SK-N-MC (cell line): ENCODE measurements at regions not wholly inside any gene's neighbourhood (a gene's known extent, or its start where the extent isn't known, plus 50 kb on each side); places are given as distances from the start of the nearest gene placed in this dataset.

Experiments
- DNase-seq: peaks from one replicate; pipeline ENCODE4 v3.0.0-alpha.2; 2011; ENCODE audit warnings: low read depth, low spot score
- H3K27ac ChIP-seq: fragments of 200-600 bp; sonication (generic); 2 replicates; pipeline ENCODE4 v1.5.1; 2016; ENCODE audit warnings: mixed run types
- H3K36me3 ChIP-seq: fragments of 200-600 bp; sonication (generic); 2 replicates; pipeline ENCODE4 v1.6.1; 2017; ENCODE audit warnings: antibody characterized with exemption, low read length, mixed read lengths; ENCODE audit not compliant: insufficient read depth
- H3K4me3 ChIP-seq: fragments of 200-600 bp; sonication (generic); 2 replicates; pipeline ENCODE4 v1.5.1; 2016
- H3K9ac ChIP-seq: fragments of 200-600 bp; sonication (generic); 2 replicates; pipeline ENCODE4 v1.8.0; 2017; ENCODE audit warnings: mixed run types, mixed read lengths; ENCODE audit not compliant: insufficient read length
- H3K9me3 ChIP-seq: fragments of 200-600 bp; sonication (generic); 2 replicates; pipeline ENCODE4 v1.6.1; 2017; ENCODE audit warnings: low read depth, mild to moderate bottlenecking, antibody characterized with exemption, low read length, moderate library complexity, mixed read lengths
- EZH2 ChIP-seq: fragments of 200-600 bp; sonication (generic); IDR thresholded peaks from one replicate; pipeline ENCODE4 v1.6.1; 2017; ENCODE audit warnings: antibody characterized with exemption
- FOXP2 ChIP-seq: optimal IDR thresholded peaks from 2 replicates; pipeline ENCODE3; 2011; ENCODE audit warnings: mild to moderate bottlenecking, moderate library complexity; ENCODE audit not compliant: insufficient read depth; ENCODE audit errors: extremely low read length, control extremely low read depth
- POLR2AphosphoS5 ChIP-seq: IDR thresholded peaks from 2 replicates; pipeline ENCODE4 v1.6.1; 2012; ENCODE audit warnings: mild to moderate bottlenecking, low read depth, low read length, borderline replicate concordance

DNA sequence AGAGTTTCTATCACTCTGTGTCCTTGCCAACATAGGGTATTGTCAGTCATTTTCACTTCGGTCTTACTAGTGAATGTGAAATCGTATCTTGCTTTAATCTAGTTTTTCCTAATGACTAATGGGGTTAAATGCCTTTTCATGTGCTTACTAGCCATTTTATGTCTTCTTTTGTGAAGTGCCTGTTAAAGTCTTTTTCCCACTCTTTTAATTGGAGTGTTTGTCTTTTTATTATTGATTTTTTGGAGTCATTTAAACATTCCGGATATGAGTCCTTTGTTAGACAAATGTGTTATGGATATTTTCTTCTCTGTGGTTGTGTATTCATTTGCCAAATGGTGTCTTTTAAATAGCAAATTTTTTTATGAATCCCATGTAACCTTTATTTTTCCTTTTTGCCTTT lies 194.6 kb downstream of the CDH26 start:
- Histone ChIP-seq H3K4me3 (no peak overlapping the region), H3K9me3 (no peaks in the 10 kb centered on the region), H3K27ac (no peak overlapping the region), H3K36me3 (no peaks in the 10 kb centered on the region), H3K9ac (no peak overlapping the region)
- no peak for DNase-seq
- TF ChIP-seq EZH2 (no peak), FOXP2 (no peak), POLR2AphosphoS5 (no peak)

DNA sequence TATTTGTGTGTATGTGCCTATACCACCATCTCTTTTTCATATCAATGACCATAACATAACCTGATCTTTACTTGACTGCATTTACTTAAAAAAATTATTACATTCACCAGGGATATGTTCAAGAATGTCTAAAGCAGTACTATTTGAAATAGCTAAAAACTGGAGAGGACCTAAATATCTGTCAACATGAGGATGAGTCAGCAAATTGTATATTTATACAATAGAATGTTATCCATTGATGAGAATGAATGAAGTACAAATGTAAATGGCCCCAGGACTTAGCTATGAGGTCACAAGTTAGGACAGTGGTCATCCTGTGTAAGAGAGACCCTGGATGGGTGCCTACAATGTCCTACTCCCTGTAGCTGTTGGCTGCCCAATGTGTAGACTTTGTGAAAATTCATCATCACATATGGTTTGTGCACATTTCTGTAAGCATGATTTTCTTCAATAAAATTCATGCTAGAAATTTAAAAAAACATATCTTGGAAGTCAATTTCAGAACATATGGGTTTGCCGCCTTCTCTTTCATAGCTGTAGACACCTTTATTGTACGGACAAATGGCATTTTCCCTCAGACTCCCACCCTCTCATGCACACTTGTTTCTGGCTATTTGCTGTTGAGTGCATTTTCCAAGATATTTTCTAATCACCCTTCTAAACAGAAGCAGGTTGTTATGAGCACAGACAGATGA lies 202.4 kb downstream of the CDH26 start:
- Histone ChIP-seq H3K27ac (no peak overlapping the region), H3K9ac (no peak overlapping the region), H3K4me3 (no peak overlapping the region), H3K36me3 (no peaks in the 10 kb centered on the region), H3K9me3 (no peaks in the 10 kb centered on the region)
- DNase-seq: no peak
- TF ChIP-seq EZH2 (no peak), POLR2AphosphoS5 (no peak), FOXP2 (no peak)

DNA sequence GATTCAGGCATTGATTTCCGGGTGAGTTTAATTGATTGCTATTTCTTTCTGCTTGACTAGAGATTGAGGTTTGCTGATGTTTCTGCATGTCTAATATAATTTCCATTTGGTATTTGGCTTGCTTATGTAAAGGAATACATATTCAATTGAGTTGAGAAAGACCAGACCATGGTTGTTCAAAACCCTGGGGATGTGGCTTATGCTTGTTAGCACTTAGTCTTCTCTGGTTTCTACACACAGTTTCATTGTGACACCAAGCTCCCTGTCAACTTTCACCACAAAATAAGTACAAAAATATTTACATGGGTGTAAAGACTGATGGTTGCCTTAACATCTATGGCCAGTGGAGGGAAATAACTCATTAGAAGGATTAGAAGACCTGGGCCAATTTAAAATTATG lies 209.6 kb downstream of the CDH26 start:
- TF ChIP-seq FOXP2 (no peak), POLR2AphosphoS5 (no peak), EZH2 (no peak)
- H3K9me3 ChIP-seq: no peaks in the 10 kb centered on the region
- H3K9ac ChIP-seq: no peak overlapping the region
- H3K36me3 ChIP-seq: no peaks in the 10 kb centered on the region
- H3K4me3 ChIP-seq: no peak overlapping the region
- DNase-seq: no peak
- no peak overlapping the region for H3K27ac ChIP-seq

DNA sequence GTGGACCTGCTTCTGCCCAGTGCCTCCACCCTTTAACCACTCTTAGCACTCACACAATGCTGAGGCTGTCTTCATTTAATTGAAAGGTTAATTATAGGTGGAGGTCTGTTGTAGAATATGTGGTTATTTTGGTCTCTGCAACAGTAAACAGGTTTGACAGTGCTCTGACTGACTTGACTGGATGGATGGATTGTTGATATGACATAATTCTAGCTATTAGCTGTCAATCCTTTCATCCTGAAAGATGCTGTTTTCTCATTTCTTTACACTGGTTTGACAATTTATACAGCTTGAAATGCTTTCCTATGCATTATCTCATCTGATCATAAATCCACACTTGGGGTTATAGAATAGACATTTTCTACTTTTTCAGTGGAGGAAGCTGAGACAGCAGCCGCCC lies 210.7 kb downstream of the CDH26 start:
- H3K27ac ChIP-seq: no peak overlapping the region
- no peak for TF ChIP-seq POLR2AphosphoS5
- no peaks in the 10 kb centered on the region for H3K9me3 ChIP-seq
- no peaks in the 10 kb centered on the region for H3K36me3 ChIP-seq
- DNase-seq: no peak
- H3K9ac ChIP-seq: no peak overlapping the region
- no peak overlapping the region for H3K4me3 ChIP-seq

DNA sequence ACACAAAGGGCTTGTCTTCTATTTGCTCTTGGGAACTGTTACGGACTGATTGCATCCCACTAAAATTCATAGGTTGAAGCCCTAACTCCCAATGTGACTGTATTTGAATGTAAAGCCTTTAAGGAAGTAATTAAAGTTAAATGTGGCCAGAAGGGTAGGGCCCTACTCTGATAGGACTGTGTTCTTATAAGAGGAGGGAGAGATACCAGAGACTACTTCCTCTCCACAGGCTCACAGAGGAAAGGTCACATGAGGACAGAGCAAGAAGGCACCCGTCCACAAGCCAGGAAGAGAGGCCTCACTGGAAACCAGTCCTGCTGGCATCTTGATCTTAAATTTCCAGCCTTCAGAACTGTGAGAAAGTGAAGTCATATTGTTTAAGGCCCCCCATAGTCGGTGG lies 211.9 kb downstream of the CDH26 start:
- TF ChIP-seq FOXP2 (no peak), EZH2 (no peak), POLR2AphosphoS5 (no peak)

DNA sequence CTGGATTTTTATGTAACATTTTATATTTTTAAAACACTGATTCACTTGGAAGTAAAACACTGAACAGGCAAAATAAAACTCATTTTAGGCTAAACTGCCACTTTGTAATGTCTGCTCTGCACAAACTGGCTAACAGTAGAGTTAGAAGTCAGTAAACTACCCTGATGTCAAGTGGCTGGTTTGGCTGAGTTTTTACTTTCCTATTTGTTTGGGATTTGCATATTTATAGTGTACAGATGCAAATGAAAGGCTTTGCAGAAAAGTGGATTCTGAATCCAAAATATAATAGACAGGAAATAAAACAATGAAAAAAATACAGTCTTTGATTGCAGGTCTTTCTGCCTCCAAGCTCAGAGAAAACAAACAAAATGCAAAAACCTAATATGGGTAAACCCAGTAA lies 213.1 kb downstream of the CDH26 start:
- Histone ChIP-seq H3K9me3 (no peaks in the 10 kb centered on the region), H3K9ac (no peak overlapping the region), H3K27ac (no peak overlapping the region), H3K4me3 (no peak overlapping the region), H3K36me3 (no peaks in the 10 kb centered on the region)
- TF ChIP-seq FOXP2: no peak
- TF ChIP-seq EZH2: no peak
- TF ChIP-seq POLR2AphosphoS5: no peak
- DNase-seq: no peak

More for the DNA sequence above, 211.9 kb downstream of the CDH26 start:
- Histone ChIP-seq H3K36me3 (no peaks in the 10 kb centered on the region), H3K4me3 (no peak overlapping the region), H3K27ac (no peak overlapping the region), H3K9me3 (no peaks in the 10 kb centered on the region), H3K9ac (no peak overlapping the region)
- no peak for DNase-seq

DNA sequence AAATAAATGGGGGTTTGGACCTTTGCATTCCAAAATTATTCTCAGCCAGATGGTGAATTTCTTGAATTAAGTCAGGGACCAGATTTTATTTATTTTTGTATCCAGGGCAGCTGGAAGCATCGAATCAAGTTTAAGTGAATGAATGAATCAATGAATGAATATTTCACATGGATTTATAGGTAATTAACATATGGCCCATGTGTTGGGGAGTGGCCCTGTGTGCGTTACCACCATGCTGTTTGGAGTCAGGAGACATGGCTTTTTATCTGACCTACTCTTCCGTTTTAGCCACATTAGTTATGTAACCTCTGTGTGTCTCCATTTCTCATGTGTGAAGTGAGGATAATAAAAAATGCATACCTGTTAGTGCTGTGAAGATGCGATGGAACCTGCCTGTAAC lies 213.5 kb downstream of the CDH26 start:
- H3K9me3 ChIP-seq: no peaks in the 10 kb centered on the region
- TF ChIP-seq POLR2AphosphoS5: no peak
- no peak for TF ChIP-seq FOXP2
- no peak for TF ChIP-seq EZH2
- no peaks in the 10 kb centered on the region for H3K36me3 ChIP-seq
- H3K27ac ChIP-seq: no peak overlapping the region
- no peak overlapping the region for H3K4me3 ChIP-seq
- no peak for DNase-seq
- H3K9ac ChIP-seq: no peak overlapping the region

DNA sequence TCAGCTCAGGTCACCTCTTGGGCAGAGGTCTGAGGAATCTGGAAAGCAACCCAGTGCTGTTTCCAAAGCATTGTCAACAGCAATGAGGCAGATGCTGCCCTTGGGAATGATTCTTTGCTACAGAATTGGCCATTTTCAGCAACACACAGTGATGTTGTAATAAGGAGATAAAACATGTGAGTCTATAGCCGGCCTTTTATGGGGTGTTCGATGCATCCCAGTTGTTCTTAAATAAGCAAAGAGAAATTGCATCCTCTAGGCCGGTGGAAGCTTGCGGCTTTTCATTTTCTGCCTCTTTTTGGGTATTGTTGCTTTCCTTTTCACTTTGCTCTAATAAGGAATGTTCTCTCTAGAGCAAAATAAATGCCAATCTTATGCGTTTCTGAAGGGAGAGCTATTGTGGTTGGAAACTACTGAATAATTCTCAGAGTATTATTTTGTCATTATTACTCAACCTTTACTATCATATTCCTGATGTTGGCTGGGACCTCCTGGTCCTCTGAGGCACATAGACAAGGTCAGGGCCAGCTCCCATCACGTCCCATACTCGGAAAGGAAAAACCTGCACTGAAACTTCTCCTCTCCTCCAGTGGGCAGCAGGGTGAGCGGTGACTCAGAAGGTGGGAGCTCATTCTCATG lies 214.2 kb downstream of the CDH26 start:
- H3K9me3 ChIP-seq: no peaks in the 10 kb centered on the region
- H3K36me3 ChIP-seq: no peaks in the 10 kb centered on the region
- TF ChIP-seq FOXP2: no peak
- no peak for TF ChIP-seq POLR2AphosphoS5

DNA sequence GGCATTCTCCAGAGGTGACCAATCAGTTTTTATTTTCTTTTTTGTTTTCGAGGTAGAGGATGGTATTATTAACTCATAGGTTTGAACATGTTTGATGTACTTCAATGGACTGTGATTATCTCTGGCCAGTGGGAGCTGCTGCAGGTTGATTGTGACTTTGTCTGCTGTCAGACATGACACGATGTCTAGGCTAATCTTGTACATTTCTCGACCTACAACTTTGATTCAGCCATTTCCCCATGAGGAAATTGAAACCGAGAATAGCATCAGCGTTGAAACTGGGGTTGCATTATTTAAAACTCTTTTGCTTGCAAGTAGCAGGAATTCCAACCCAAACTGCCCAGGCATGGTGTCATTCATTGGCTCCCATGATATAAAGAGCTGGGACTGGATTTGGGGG lies 218.9 kb downstream of the CDH26 start:
- DNase-seq: no peak
- H3K36me3 ChIP-seq: no peaks in the 10 kb centered on the region
- TF ChIP-seq POLR2AphosphoS5: no peak
- no peak for TF ChIP-seq EZH2
- TF ChIP-seq FOXP2: no peak
- H3K9me3 ChIP-seq: no peaks in the 10 kb centered on the region
- H3K27ac ChIP-seq: no peak overlapping the region
- H3K4me3 ChIP-seq: no peak overlapping the region
- H3K9ac ChIP-seq: no peak overlapping the region

More for the DNA sequence above, 214.2 kb downstream of the CDH26 start:
- no peak for DNase-seq
- Histone ChIP-seq H3K27ac (no peak overlapping the region), H3K9ac (no peak overlapping the region), H3K4me3 (no peak overlapping the region)
